Gastrocnemius medialis (tissue), 4 donors: ENCODE measurements at regions not wholly inside any gene's neighbourhood (a gene's known extent, or its start where the extent isn't known, plus 50 kb on each side); places are given as distances from the start of the nearest gene placed in this dataset.

Experiments
- CTCF ChIP-seq, 5 experiments: fragments of 450-650 bp in 3 of 5; fragments of 200-600 bp in 2 of 5; sonication (generic) in 2 of 5; IDR thresholded peaks in 4 of 5; conservative IDR thresholded peaks in 1 of 5; 1 replicate in 4 of 5; 2 replicates in 1 of 5; pipeline ENCODE4 v1.5.1; 2016 to 2019; ENCODE audit warnings: antibody characterized with exemption in 5 of 5, mild to moderate bottlenecking in 3 of 5, moderate library complexity in 3 of 5
- POLR2A ChIP-seq, 2 donors: fragments of 450-650 bp; IDR thresholded peaks; one replicate each; pipeline ENCODE4 v1.6.1; 2017; ENCODE audit warnings: antibody characterized with exemption in 2 of 2, mild to moderate bottlenecking in 2 of 2, moderate library complexity in 2 of 2

- no peak for TF ChIP-seq CTCF (IDR thresholded peaks at IDR 0.05 in 4 of 5, conservative IDR thresholded peaks at IDR 0.05 in 1 of 5)
- no peak for TF ChIP-seq POLR2A (IDR thresholded peaks at IDR 0.05)
Observed at GRCh38 chr5:68468322-68468721, 252.8 kb downstream of the PIK3R1 start.
